GM12878 (cell line): ENCODE measurements at regions not wholly inside any gene's neighbourhood (a gene's known extent, or its start where the extent isn't known, plus 50 kb on each side); places are given as distances from the start of the nearest gene placed in this dataset.

Experiments
- ATAC-seq: fragments of 200-7000 bp; cut with Tn5 transposase; 3 replicates; pipeline ENCODE4 v1.9.1; 2020; ENCODE audit warnings: mild to moderate bottlenecking, moderate library complexity
- BruUV-seq: library from RNA; stranded (reverse); fragments of 400-500 nt; replicated peaks from 2 replicates; lab custom pipeline; 2021; lab: Mats Ljungman, UMichigan
- CTCF ChIA-PET: fragments of 300-600 bp; sonication (Branson Sonifier 250); formaldehyde crosslinking; extraction: SDS; loops from one replicate; lab custom pipeline; 2021; ENCODE audit warnings: inconsistent platforms; lab: Yijun Ruan, JAX
- POLR2A ChIA-PET: fragments of 350-600 bp; formaldehyde crosslinking; extraction: SDS; loops from one replicate; lab custom pipeline; 2021; ENCODE audit warnings: inconsistent platforms; lab: Charles Lee
- RAD21 ChIA-PET: fragments of 300-600 bp; sonication (Branson Sonifier 250); formaldehyde crosslinking; loops from one replicate; lab custom pipeline; 2023; ENCODE audit warnings: antibody characterized with exemption; ENCODE audit not compliant: unreplicated experiment; lab: Charles Lee
- SMC1A ChIA-PET: fragments of 300-600 bp; sonication (Branson Sonifier 250); formaldehyde crosslinking; loops from one replicate; lab custom pipeline; 2023; ENCODE audit not compliant: unreplicated experiment, uncharacterized antibody; lab: Charles Lee
- DNase-seq: peaks from one replicate; pipeline ENCODE4 v3.0.0-alpha.2; 2011; ENCODE audit warnings: low read depth, low spot score
- FAIRE-seq: peaks from 3 replicates; lab custom pipeline; 2011; peaks lifted over from hg19 to GRCh38; lab: Jason Lieb, UNC
- H2AFZ ChIP-seq: 2 replicates; pipeline ENCODE4 v1.6.0; 2011; ENCODE audit warnings: low read depth, low read length, control low read depth; ENCODE audit not compliant: control insufficient read depth
- H3K27ac ChIP-seq: 2 replicates; pipeline ENCODE4 v1.5.1; 2011; ENCODE audit warnings: control low read depth; ENCODE audit not compliant: control insufficient read depth, insufficient read depth
- H3K27me3 ChIP-seq, 2 experiments: replicated peaks in 1 of 2; 2 replicates each; pipeline versions ENCODE4 v1.6.0 to v1.6.1; 2011; ENCODE audit warnings: low read length in 1 of 2; ENCODE audit not compliant: control insufficient read depth in 2 of 2, insufficient read depth in 2 of 2
- H3K36me3 ChIP-seq, 2 experiments: 2 replicates each; pipeline ENCODE4 v1.5.1; 2011; ENCODE audit warnings: low read length in 1 of 2; ENCODE audit not compliant: control insufficient read depth in 2 of 2, insufficient read depth in 2 of 2
- H3K4me1 ChIP-seq: 2 replicates; pipeline ENCODE4 v1.6.1; 2011; ENCODE audit warnings: mild to moderate bottlenecking, low read length, moderate library complexity, mixed read lengths; ENCODE audit not compliant: control insufficient read depth, insufficient read depth
- H3K4me2 ChIP-seq: 2 replicates; pipeline ENCODE4 v1.6.0; 2011; ENCODE audit warnings: control low read depth; ENCODE audit not compliant: control insufficient read depth, insufficient read depth
- H3K4me3 ChIP-seq: fragments of 200-600 bp; sonication (generic); 2 replicates; pipeline ENCODE4 v1.5.1; 2016
- H3K79me2 ChIP-seq: 2 replicates; pipeline ENCODE4 v1.6.0; 2011; ENCODE audit warnings: low read length; ENCODE audit not compliant: control insufficient read depth, insufficient read depth
- H3K9ac ChIP-seq: 2 replicates; pipeline ENCODE4 v1.8.0; 2011; ENCODE audit warnings: low read length, control low read depth, mixed read lengths; ENCODE audit not compliant: control insufficient read depth, insufficient read depth
- H3K9me3 ChIP-seq: replicated peaks from 3 replicates; pipeline ENCODE4 v1.5.1; 2011; ENCODE audit warnings: mild to moderate bottlenecking, low read length; ENCODE audit not compliant: control insufficient read depth, insufficient read depth
- H4K20me1 ChIP-seq: 2 replicates; pipeline ENCODE4 v1.6.0; 2011; ENCODE audit not compliant: control insufficient read depth, insufficient read depth
- ATF2 ChIP-seq: IDR thresholded peaks from 2 replicates; pipeline ENCODE4 v1.6.1; 2012; ENCODE audit warnings: low read length, inconsistent platforms
- BRCA1 ChIP-seq: IDR thresholded peaks from 2 replicates; pipeline ENCODE4 v1.6.1; 2011; ENCODE audit warnings: low read depth, low read length, improper control_type of control experiment
- CBFB ChIP-seq: IDR thresholded peaks from 2 replicates; pipeline ENCODE4 v1.6.1; 2016; ENCODE audit warnings: antibody characterized with exemption, low read depth
- FOXM1 ChIP-seq: IDR thresholded peaks from 2 replicates; pipeline ENCODE4 v1.6.1; 2012; ENCODE audit warnings: low read depth, mild to moderate bottlenecking, inconsistent platforms, low read length, moderate library complexity
- GABPA ChIP-seq: IDR thresholded peaks from 2 replicates; pipeline ENCODE4 v1.6.1; 2014; ENCODE audit warnings: antibody characterized with exemption, low read depth, mild to moderate bottlenecking, inconsistent platforms
- MYC ChIP-seq: IDR thresholded peaks from 2 replicates; pipeline ENCODE4 v1.6.1; 2011; ENCODE audit warnings: mild to moderate bottlenecking, low read length, moderate library complexity, inconsistent platforms; ENCODE audit not compliant: insufficient read depth, insufficient replicate concordance, insufficient read length, severe bottlenecking
- POLR2AphosphoS5 ChIP-seq: IDR thresholded peaks from 2 replicates; pipeline ENCODE4 v1.6.1; 2011; ENCODE audit warnings: mild to moderate bottlenecking, low read length, inconsistent platforms
- RBBP5 ChIP-seq: fragments of 200-600 bp; sonication (generic); conservative IDR thresholded peaks from 2 replicates; pipeline ENCODE4 v1.6.1; 2016
- SMAD1 ChIP-seq: fragments of 450-650 bp; IDR thresholded peaks from 2 replicates; pipeline ENCODE4 v1.6.1; 2018; ENCODE audit warnings: mild to moderate bottlenecking, low read depth; ENCODE audit not compliant: partially characterized antibody
- SMAD5 ChIP-seq: IDR thresholded peaks from 2 replicates; pipeline ENCODE4 v1.6.1; 2016; ENCODE audit warnings: antibody characterized with exemption, low read depth
- ZNF207 ChIP-seq: fragments of 450-650 bp; IDR thresholded peaks from 2 replicates; pipeline ENCODE4 v1.6.1; 2014; ENCODE audit warnings: antibody characterized with exemption, mild to moderate bottlenecking, borderline replicate concordance
- ZNF622 ChIP-seq: fragments of 450-650 bp; IDR thresholded peaks from 2 replicates; pipeline ENCODE4 v1.6.1; 2017; ENCODE audit warnings: mild to moderate bottlenecking, inconsistent platforms
- WGBS: methylation state at CpG from one replicate; pipeline ENCODE4 v1.1.6; 2016; ENCODE audit warnings: low lambda C conversion rate; ENCODE audit not compliant: insufficient replicate concordance, insufficient coverage; ENCODE audit errors: missing lambda C conversion rate; 5-methylcytosine and 5-hydroxymethylcytosine counted together
- in situ Hi-C: fragments of 300-500 bp; cut with MboI; formaldehyde crosslinking; loops from 9 replicates; pipeline ENCODE4 v1.14.3; 2018; ENCODE audit warnings: mixed read lengths
- intact Hi-C: fragments of 100-400 bp; cut with micrococcal nuclease; formaldehyde crosslinking; loops from one replicate; pipeline ENCODE4 v1.14.2; 2022; ENCODE audit not compliant: unreplicated experiment
- TF ChIP-seq, protein P1 (sequence below): IDR thresholded peaks from 2 replicates; pipeline ENCODE4 v1.6.1; 2012; ENCODE audit warnings: improper control_type of control experiment, low read depth, low read length; ENCODE audit not compliant: insufficient replicate concordance
- TF ChIP-seq, protein P2 (sequence below): fragments of 450-650 bp; IDR thresholded peaks from 2 replicates; pipeline ENCODE4 v1.6.1; 2014; ENCODE audit warnings: mild to moderate bottlenecking

- intact Hi-C loops (no loop called here), in situ Hi-C loops (no loop called here)
- no peak overlapping the region for H3K4me3 ChIP-seq
- no peak overlapping the region for H3K4me2 ChIP-seq
- H3K36me3 ChIP-seq, result no peaks in the 10 kb centered on the region
- no peaks in the 10 kb centered on the region for H3K79me2 ChIP-seq
- POLR2A ChIA-PET, result no interaction called here
- H3K9me3 ChIP-seq, result no peaks in the 10 kb centered on the region
- SMC1A ChIA-PET, result no interaction called here
- H3K9ac ChIP-seq, result no peak overlapping the region
- no peaks in the 10 kb centered on the region for H3K4me1 ChIP-seq
- peaks cover 0 to 2% of the 10 kb centered on the region in 2 experiments; a peak in 1 of 4 replicates for H3K27me3 ChIP-seq
- RAD21 ChIA-PET, result no interaction called here
- ATAC-seq (no peak), DNase-seq (no peak)
- CTCF ChIA-PET, result no interaction called here
- TF ChIP-seq, protein P1, sequence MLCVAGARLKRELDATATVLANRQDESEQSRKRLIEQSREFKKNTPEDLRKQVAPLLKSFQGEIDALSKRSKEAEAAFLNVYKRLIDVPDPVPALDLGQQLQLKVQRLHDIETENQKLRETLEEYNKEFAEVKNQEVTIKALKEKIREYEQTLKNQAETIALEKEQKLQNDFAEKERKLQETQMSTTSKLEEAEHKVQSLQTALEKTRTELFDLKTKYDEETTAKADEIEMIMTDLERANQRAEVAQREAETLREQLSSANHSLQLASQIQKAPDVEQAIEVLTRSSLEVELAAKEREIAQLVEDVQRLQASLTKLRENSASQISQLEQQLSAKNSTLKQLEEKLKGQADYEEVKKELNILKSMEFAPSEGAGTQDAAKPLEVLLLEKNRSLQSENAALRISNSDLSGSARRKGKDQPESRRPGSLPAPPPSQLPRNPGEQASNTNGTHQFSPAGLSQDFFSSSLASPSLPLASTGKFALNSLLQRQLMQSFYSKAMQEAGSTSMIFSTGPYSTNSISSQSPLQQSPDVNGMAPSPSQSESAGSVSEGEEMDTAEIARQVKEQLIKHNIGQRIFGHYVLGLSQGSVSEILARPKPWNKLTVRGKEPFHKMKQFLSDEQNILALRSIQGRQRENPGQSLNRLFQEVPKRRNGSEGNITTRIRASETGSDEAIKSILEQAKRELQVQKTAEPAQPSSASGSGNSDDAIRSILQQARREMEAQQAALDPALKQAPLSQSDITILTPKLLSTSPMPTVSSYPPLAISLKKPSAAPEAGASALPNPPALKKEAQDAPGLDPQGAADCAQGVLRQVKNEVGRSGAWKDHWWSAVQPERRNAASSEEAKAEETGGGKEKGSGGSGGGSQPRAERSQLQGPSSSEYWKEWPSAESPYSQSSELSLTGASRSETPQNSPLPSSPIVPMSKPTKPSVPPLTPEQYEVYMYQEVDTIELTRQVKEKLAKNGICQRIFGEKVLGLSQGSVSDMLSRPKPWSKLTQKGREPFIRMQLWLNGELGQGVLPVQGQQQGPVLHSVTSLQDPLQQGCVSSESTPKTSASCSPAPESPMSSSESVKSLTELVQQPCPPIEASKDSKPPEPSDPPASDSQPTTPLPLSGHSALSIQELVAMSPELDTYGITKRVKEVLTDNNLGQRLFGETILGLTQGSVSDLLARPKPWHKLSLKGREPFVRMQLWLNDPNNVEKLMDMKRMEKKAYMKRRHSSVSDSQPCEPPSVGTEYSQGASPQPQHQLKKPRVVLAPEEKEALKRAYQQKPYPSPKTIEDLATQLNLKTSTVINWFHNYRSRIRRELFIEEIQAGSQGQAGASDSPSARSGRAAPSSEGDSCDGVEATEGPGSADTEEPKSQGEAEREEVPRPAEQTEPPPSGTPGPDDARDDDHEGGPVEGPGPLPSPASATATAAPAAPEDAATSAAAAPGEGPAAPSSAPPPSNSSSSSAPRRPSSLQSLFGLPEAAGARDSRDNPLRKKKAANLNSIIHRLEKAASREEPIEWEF, result no peak
- TF ChIP-seq RBBP5, result no peak
- TF ChIP-seq GABPA, result no peak
- TF ChIP-seq POLR2AphosphoS5, result no peak
- no peak for TF ChIP-seq BRCA1
- no peak for TF ChIP-seq ATF2
- TF ChIP-seq, protein P2, sequence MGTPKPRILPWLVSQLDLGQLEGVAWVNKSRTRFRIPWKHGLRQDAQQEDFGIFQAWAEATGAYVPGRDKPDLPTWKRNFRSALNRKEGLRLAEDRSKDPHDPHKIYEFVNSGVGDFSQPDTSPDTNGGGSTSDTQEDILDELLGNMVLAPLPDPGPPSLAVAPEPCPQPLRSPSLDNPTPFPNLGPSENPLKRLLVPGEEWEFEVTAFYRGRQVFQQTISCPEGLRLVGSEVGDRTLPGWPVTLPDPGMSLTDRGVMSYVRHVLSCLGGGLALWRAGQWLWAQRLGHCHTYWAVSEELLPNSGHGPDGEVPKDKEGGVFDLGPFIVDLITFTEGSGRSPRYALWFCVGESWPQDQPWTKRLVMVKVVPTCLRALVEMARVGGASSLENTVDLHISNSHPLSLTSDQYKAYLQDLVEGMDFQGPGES, result no peak
- no peak for TF ChIP-seq CBFB
- TF ChIP-seq MYC, result no peak
- TF ChIP-seq ZNF207, result no peak
- TF ChIP-seq SMAD1, result no peak
- TF ChIP-seq SMAD5, result no peak
- TF ChIP-seq FOXM1, result no peak
- TF ChIP-seq ZNF622, result no peak
- TF ChIP-seq, all 136 proteins: peak for 0
- BruUV-seq, result no TSS peak
- FAIRE-seq, result no peak
- Histone ChIP-seq H4K20me1 (no peaks in the 10 kb centered on the region), H2AFZ (no peak overlapping the region), H3K27ac (no peak overlapping the region)
- 50% methylated on average over 10 of the region's 10 CpGs for WGBS
Observed at GRCh38 chr7:156128496-156128895, 316.2 kb upstream of the SHH start.
